Astrocyte (in vitro differentiated cells and primary cell): ENCODE measurements at regions not wholly inside any gene's neighbourhood (a gene's known extent, or its start where the extent isn't known, plus 50 kb on each side); places are given as distances from the start of the nearest gene placed in this dataset.

Experiments used
- DNase-seq: peaks from one replicate; pipeline ENCODE4 v3.0.0-alpha.2; 2010; ENCODE audit warnings: low read depth
- FAIRE-seq: peaks from 2 replicates; lab custom pipeline; 2011; peaks lifted over from hg19 to GRCh38; lab: Jason Lieb, UNC
- H2AFZ ChIP-seq: 2 replicates; pipeline ENCODE4 v1.6.0; 2012; ENCODE audit warnings: low read depth, low read length, inconsistent platforms
- H3K27ac ChIP-seq: 2 replicates; pipeline ENCODE4 v1.5.1; 2011; ENCODE audit warnings: low read depth, low read length, inconsistent platforms
- H3K27me3 ChIP-seq: 2 replicates; pipeline ENCODE4 v1.6.0; 2011; ENCODE audit warnings: low read length, inconsistent platforms; ENCODE audit not compliant: insufficient read depth
- H3K36me3 ChIP-seq: 2 replicates; pipeline ENCODE4 v1.5.1; 2011; ENCODE audit warnings: low read length, inconsistent platforms; ENCODE audit not compliant: insufficient read depth
- H3K4me1 ChIP-seq: 2 replicates; pipeline ENCODE4 v1.5.1; 2011; ENCODE audit warnings: low read length, inconsistent platforms; ENCODE audit not compliant: insufficient read depth
- H3K4me2 ChIP-seq: 2 replicates; pipeline ENCODE4 v1.6.0; 2012; ENCODE audit warnings: low read length, inconsistent platforms
- H3K4me3 ChIP-seq: 2 replicates; pipeline ENCODE4 v1.5.1; 2011; ENCODE audit warnings: low read depth, mild to moderate bottlenecking, low read length, inconsistent platforms; ENCODE audit not compliant: insufficient read depth
- H3K79me2 ChIP-seq: 2 replicates; pipeline ENCODE4 v1.6.0; 2012; ENCODE audit warnings: mild to moderate bottlenecking, low read length, inconsistent platforms; ENCODE audit not compliant: insufficient read depth
- H3K9ac ChIP-seq: 2 replicates; pipeline ENCODE4 v1.6.0; 2012; ENCODE audit warnings: mild to moderate bottlenecking, low read length, inconsistent platforms
- H3K9me3 ChIP-seq: 2 replicates; pipeline ENCODE4 v1.5.1; 2012; ENCODE audit warnings: low read depth, mild to moderate bottlenecking, low read length, inconsistent platforms; ENCODE audit not compliant: insufficient read depth
- H4K20me1 ChIP-seq: 2 replicates; pipeline ENCODE4 v1.6.0; 2012; ENCODE audit warnings: low read length, inconsistent platforms; ENCODE audit not compliant: insufficient read depth
- H3K27ac Mint-ChIP-seq: one replicate; pipeline ENCODE4 v1.8.0; 2021; ENCODE audit warnings: mild to moderate bottlenecking, mixed read lengths; ENCODE audit not compliant: unreplicated experiment
- H3K27me3 Mint-ChIP-seq: one replicate; pipeline ENCODE4 v1.8.0; 2021; ENCODE audit warnings: low read depth, mixed read lengths; ENCODE audit not compliant: unreplicated experiment
- H3K36me3 Mint-ChIP-seq: one replicate; pipeline ENCODE4 v1.8.0; 2021; ENCODE audit warnings: low read depth, mixed read lengths; ENCODE audit not compliant: unreplicated experiment
- H3K4me1 Mint-ChIP-seq: one replicate; pipeline ENCODE4 v1.8.0; 2021; ENCODE audit warnings: low read depth, mixed read lengths; ENCODE audit not compliant: unreplicated experiment
- H3K4me3 Mint-ChIP-seq: one replicate; pipeline ENCODE4 v1.8.0; 2021; ENCODE audit warnings: mild to moderate bottlenecking, moderate library complexity, mixed read lengths; ENCODE audit not compliant: unreplicated experiment
- H3K9me3 Mint-ChIP-seq: one replicate; pipeline ENCODE4 v1.8.0; 2021; ENCODE audit warnings: mild to moderate bottlenecking, mixed read lengths; ENCODE audit not compliant: unreplicated experiment
- CTCF ChIP-seq: IDR thresholded peaks from 2 replicates; pipeline ENCODE4 v1.5.1; 2011; ENCODE audit warnings: low read depth, mild to moderate bottlenecking, inconsistent platforms, low read length, moderate library complexity; ENCODE audit not compliant: insufficient read depth
- EZH2 ChIP-seq: IDR thresholded peaks from 2 replicates; pipeline ENCODE4 v1.6.1; 2012; ENCODE audit warnings: mild to moderate bottlenecking, low read length, inconsistent platforms; ENCODE audit not compliant: insufficient read depth

- FAIRE-seq (no peak), DNase-seq (no peak)
- H3K9me3 Mint-ChIP-seq: no peaks in the 10 kb centered on the region
- Histone ChIP-seq H2AFZ (no peak overlapping the region), H3K4me2 (no peak overlapping the region), H3K9me3 (no peaks in the 10 kb centered on the region), H4K20me1 (peaks cover 92% of the 10 kb centered on the region), H3K79me2 (peaks cover 69% of the 10 kb centered on the region), H3K36me3 (no peaks in the 10 kb centered on the region), H3K9ac (no peak overlapping the region), H3K27me3 (peaks cover 2% of the 10 kb centered on the region), H3K4me1 (no peaks in the 10 kb centered on the region), H3K27ac (no peak overlapping the region), H3K4me3 (no peak overlapping the region)
- no peak overlapping the region for H3K4me3 Mint-ChIP-seq
- H3K36me3 Mint-ChIP-seq: peaks cover 4% of the 10 kb centered on the region
- peaks cover 9% of the 10 kb centered on the region for H3K4me1 Mint-ChIP-seq
- TF ChIP-seq CTCF (no peak), EZH2 (no peak)
- peaks cover 7% of the 10 kb centered on the region for H3K27me3 Mint-ChIP-seq
- H3K27ac Mint-ChIP-seq: no peak overlapping the region
Measured at GRCh38 chr22:25393121-25393805, 171.2 kb upstream of the GRK3 start.

GRCh38 chr22:25395468-25395867 lies 169.0 kb upstream of the GRK3 start:
- Histone ChIP-seq H3K9ac (no peak overlapping the region), H3K4me3 (no peak overlapping the region), H3K4me2 (no peak overlapping the region), H3K9me3 (no peaks in the 10 kb centered on the region), H3K79me2 (peaks cover 64% of the 10 kb centered on the region), H3K4me1 (peaks cover under 1% of the 10 kb centered on the region), H3K36me3 (no peaks in the 10 kb centered on the region), H3K27me3 (peaks cover 2% of the 10 kb centered on the region), H2AFZ (no peak overlapping the region), H3K27ac (no peak overlapping the region), H4K20me1 (peaks cover 85% of the 10 kb centered on the region)
- DNase-seq (no peak), FAIRE-seq (no peak)
- Mint-ChIP-seq H3K4me1 (peaks cover under 1% of the 10 kb centered on the region), H3K4me3 (no peak overlapping the region), H3K27ac (no peak overlapping the region), H3K9me3 (no peaks in the 10 kb centered on the region), H3K27me3 (peaks cover 5% of the 10 kb centered on the region), H3K36me3 (no peaks in the 10 kb centered on the region)
- TF ChIP-seq CTCF (no peak), EZH2 (no peak)

GRCh38 chr22:25395915-25396314 lies 168.6 kb upstream of the GRK3 start:
- no peak for FAIRE-seq
- Histone ChIP-seq H3K4me3 (no peak overlapping the region), H3K9ac (no peak overlapping the region), H3K79me2 (peaks cover 62% of the 10 kb centered on the region), H3K9me3 (no peaks in the 10 kb centered on the region), H3K4me2 (no peak overlapping the region), H3K36me3 (no peaks in the 10 kb centered on the region), H4K20me1 (peaks cover 85% of the 10 kb centered on the region), H3K27ac (no peak overlapping the region), H3K4me1 (peaks cover 5% of the 10 kb centered on the region), H2AFZ (no peak overlapping the region), H3K27me3 (peaks cover 2% of the 10 kb centered on the region)
- no peak for TF ChIP-seq EZH2
- TF ChIP-seq CTCF: no peak
- peaks cover 5% of the 10 kb centered on the region for H3K27me3 Mint-ChIP-seq
- H3K9me3 Mint-ChIP-seq: no peaks in the 10 kb centered on the region
- H3K4me3 Mint-ChIP-seq: no peak overlapping the region
- H3K27ac Mint-ChIP-seq: no peak overlapping the region
- no peak for DNase-seq
- H3K4me1 Mint-ChIP-seq: peaks cover 5% of the 10 kb centered on the region
- no peaks in the 10 kb centered on the region for H3K36me3 Mint-ChIP-seq
